Stomach (tissue), 8 donors: ENCODE measurements at regions not wholly inside any gene's neighbourhood (a gene's known extent, or its start where the extent isn't known, plus 50 kb on each side); places are given as distances from the start of the nearest gene placed in this dataset.

Experiments used
- DNase-seq, 2 donors: peaks; one replicate each; pipeline versions ENCODE4 v3.0.0 to v3.0.0-alpha.2; 2013 to 2019
- H3K27ac ChIP-seq, 5 donors: fragments of 200-600 bp in 4 of 5; sonication (generic) in 4 of 5; one replicate each; pipeline ENCODE4 v1.5.1; 2013 to 2019; ENCODE audit warnings: mild to moderate bottlenecking in 1 of 5, moderate library complexity in 1 of 5
- H3K27me3 ChIP-seq, 3 donors: fragments of 200-600 bp; sonication (generic); one replicate each; pipeline ENCODE4 v1.5.1; 2017 to 2019; ENCODE audit warnings: mixed run types in 1 of 3
- H3K36me3 ChIP-seq, 4 donors: fragments of 200-600 bp; sonication (generic); 1 replicate in 3 of 4; 2 replicates in 1 of 4; pipeline ENCODE4 v1.5.1; 2016 to 2019
- H3K4me1 ChIP-seq, 4 donors: fragments of 200-600 bp; sonication (generic); one replicate each; pipeline ENCODE4 v1.5.1; 2016 to 2019
- H3K4me3 ChIP-seq, 4 donors: fragments of 200-600 bp; sonication (generic) in 3 of 4; one replicate each; pipeline ENCODE4 v1.5.1; 2016 to 2019; ENCODE audit warnings: mild to moderate bottlenecking in 1 of 4
- H3K9me3 ChIP-seq, 4 donors: fragments of 200-600 bp; sonication (generic); one replicate each; pipeline ENCODE4 v1.5.1; 2016 to 2019
- CTCF ChIP-seq, 7 experiments: fragments of 450-650 bp in 4 of 7; fragments of 200-600 bp in 3 of 7; sonication (generic) in 3 of 7; IDR thresholded peaks; one replicate each; pipeline ENCODE4 v1.5.1; 2016 to 2019; ENCODE audit warnings: antibody characterized with exemption in 7 of 7, control low read depth in 2 of 7, mild to moderate bottlenecking in 1 of 7
- EP300 ChIP-seq: sonication (generic); formaldehyde crosslinking; IDR thresholded peaks from one replicate; pipeline ENCODE4 v1.6.1; 2017; ENCODE audit warnings: antibody characterized with exemption
- POLR2A ChIP-seq, 4 donors: fragments of 450-650 bp; IDR thresholded peaks; one replicate each; pipeline ENCODE4 v1.6.1; 2016; ENCODE audit warnings: antibody characterized with exemption in 4 of 4, control low read depth in 2 of 4, mild to moderate bottlenecking in 1 of 4, moderate library complexity in 1 of 4
- POLR2AphosphoS5 ChIP-seq, 3 donors: sonication (generic); formaldehyde crosslinking; IDR thresholded peaks; one replicate each; pipeline ENCODE4 v1.6.1; 2016; ENCODE audit warnings: antibody characterized with exemption in 3 of 3
- WGBS, 5 donors: extraction: QIAGEN DNeasy Blood & Tissue Kit in 3 of 5; methylation state at CpG; one replicate each; pipeline versions ENCODE4 v1.1.5 to v1.1.7; 2013 to 2018; 5-methylcytosine and 5-hydroxymethylcytosine counted together
- intact Hi-C: fragments of 100-400 bp; cut with DNase I; formaldehyde crosslinking; loops from one replicate; pipeline ENCODE4 v1.15.1; 2023; ENCODE audit warnings: low total_unique reads
- donor health status: healthy with polysubstance abuse.
- donor health status: Bipolar disorder and iron deficiency.
- donor health status: healthy.

GRCh38 chr18:30501594-30501993, 540.9 kb downstream of the DSC3 start:
- Histone ChIP-seq H3K4me1 (no peaks in the 10 kb centered on the region), H3K27ac (no peak overlapping the region), H3K4me3 (no peak overlapping the region), H3K9me3 (no peaks in the 10 kb centered on the region), H3K27me3 (no peaks in the 10 kb centered on the region), H3K36me3 (no peaks in the 10 kb centered on the region)
- intact Hi-C loops = no loop called here
- WGBS, 5 donors = 59 to 77% (median 69%) methylated on average over 3 of the region's 3 CpGs
- TF ChIP-seq CTCF (IDR thresholded peaks at IDR 0.05) (no peak), EP300 (no peak), POLR2A (IDR thresholded peaks at IDR 0.05) (no peak), POLR2AphosphoS5 (IDR thresholded peaks at IDR 0.05) (no peak)
- DNase-seq = no peak

GRCh38 chr18:30500240-30500945, 542.1 kb downstream of the DSC3 start:
- Histone ChIP-seq H3K27me3 (no peaks in the 10 kb centered on the region), H3K36me3 (no peaks in the 10 kb centered on the region), H3K4me3 (no peak overlapping the region), H3K27ac (no peak overlapping the region), H3K9me3 (no peaks in the 10 kb centered on the region), H3K4me1 (no peaks in the 10 kb centered on the region)
- intact Hi-C loops = no loop called here
- no peak for TF ChIP-seq CTCF (IDR thresholded peaks at IDR 0.05)
- TF ChIP-seq POLR2AphosphoS5 (IDR thresholded peaks at IDR 0.05) = no peak
- no peak for TF ChIP-seq POLR2A (IDR thresholded peaks at IDR 0.05)
- no peak for TF ChIP-seq EP300
- DNase-seq = no peak
- WGBS, 5 donors = 78 to 90% (median 85%) methylated on average over 4 of the region's 4 CpGs

GRCh38 chr18:30499721-30500120, 542.8 kb downstream of the DSC3 start:
- no peak for DNase-seq
- no peaks in the 10 kb centered on the region for H3K4me1 ChIP-seq
- WGBS, 5 donors = 74 to 92% (median 80%) methylated on average over 2 of the region's 2 CpGs

GRCh38 chr18:30492552-30493129, 549.9 kb downstream of the DSC3 start:
- H3K4me1 ChIP-seq = no peaks in the 10 kb centered on the region
- intact Hi-C loops = no loop called here
- H3K27me3 ChIP-seq = no peaks in the 10 kb centered on the region
- no peaks in the 10 kb centered on the region for H3K9me3 ChIP-seq
- TF ChIP-seq CTCF (IDR thresholded peaks at IDR 0.05) (no peak), EP300 (no peak), POLR2AphosphoS5 (IDR thresholded peaks at IDR 0.05) (no peak), POLR2A (IDR thresholded peaks at IDR 0.05) (no peak)
- H3K27ac ChIP-seq = no peak overlapping the region
- no peak overlapping the region for H3K4me3 ChIP-seq
- DNase-seq = no peak
- no peaks in the 10 kb centered on the region for H3K36me3 ChIP-seq
- 92 to 96% (median 93%) methylated on average over 4 of the region's 4 CpGs for WGBS, 5 donors

More at GRCh38 chr18:30499721-30500120, 542.8 kb downstream of the DSC3 start:
- TF ChIP-seq POLR2AphosphoS5 (IDR thresholded peaks at IDR 0.05) (no peak), POLR2A (IDR thresholded peaks at IDR 0.05) (no peak), CTCF (IDR thresholded peaks at IDR 0.05) (no peak), EP300 (no peak)
- intact Hi-C loops = no loop called here
- no peak overlapping the region for H3K27ac ChIP-seq
- H3K9me3 ChIP-seq = no peaks in the 10 kb centered on the region
- H3K27me3 ChIP-seq = no peaks in the 10 kb centered on the region
- no peaks in the 10 kb centered on the region for H3K36me3 ChIP-seq
- no peak overlapping the region for H3K4me3 ChIP-seq
